MCF 10A (cell line): ENCODE measurements at regions not wholly inside any gene's neighbourhood (a gene's known extent, or its start where the extent isn't known, plus 50 kb on each side); places are given as distances from the start of the nearest gene placed in this dataset.

Experiments
- BruUV-seq: library from RNA; stranded (reverse); fragments of 400-500 nt; replicated peaks from 2 replicates; lab custom pipeline; 2021; lab: Mats Ljungman, UMichigan
- CTCF ChIA-PET: fragments of 300-600 bp; sonication (Branson Sonifier 250); formaldehyde crosslinking; extraction: SDS; loops from one replicate; lab custom pipeline; 2021; ENCODE audit warnings: antibody characterized with exemption, inconsistent platforms; lab: Yijun Ruan, JAX
- POLR2A ChIA-PET: fragments of 300-600, 350-650 bp; sonication (Branson Sonifier 250); formaldehyde crosslinking; extraction: SDS; loops from one replicate; lab custom pipeline; 2020; ENCODE audit warnings: antibody characterized with exemption, inconsistent platforms; lab: Yijun Ruan, JAX
- DNase-seq: peaks from one replicate; pipeline ENCODE4 v3.0.0-alpha.2; 2018; ENCODE audit not compliant: unreplicated experiment
- H3K27ac Mint-ChIP-seq: one replicate; pipeline ENCODE4 v1.8.0; 2022; ENCODE audit warnings: mild to moderate bottlenecking, low read depth, mixed read lengths; ENCODE audit not compliant: unreplicated experiment
- H3K27me3 Mint-ChIP-seq: one replicate; pipeline ENCODE4 v1.8.0; 2022; ENCODE audit warnings: mixed read lengths; ENCODE audit not compliant: insufficient read depth, unreplicated experiment
- H3K36me3 Mint-ChIP-seq: one replicate; pipeline ENCODE4 v1.8.0; 2022; ENCODE audit warnings: mild to moderate bottlenecking, moderate library complexity, mixed read lengths; ENCODE audit not compliant: insufficient read depth, unreplicated experiment
- H3K4me1 Mint-ChIP-seq: one replicate; pipeline ENCODE4 v1.8.0; 2022; ENCODE audit warnings: mixed read lengths; ENCODE audit not compliant: insufficient read depth, unreplicated experiment
- H3K4me3 Mint-ChIP-seq: one replicate; pipeline ENCODE4 v1.8.0; 2022; ENCODE audit warnings: mild to moderate bottlenecking, moderate library complexity, mixed read lengths; ENCODE audit not compliant: unreplicated experiment
- H3K9me3 Mint-ChIP-seq: one replicate; pipeline ENCODE4 v1.8.0; 2022; ENCODE audit warnings: mixed read lengths; ENCODE audit not compliant: unreplicated experiment
- CTCF ChIP-seq: fragments of 200-600 bp; IDR thresholded peaks from one replicate; pipeline ENCODE4 v1.8.0; 2022; ENCODE audit warnings: antibody characterized with exemption, mild to moderate bottlenecking; ENCODE audit not compliant: unreplicated experiment
- intact Hi-C: fragments of 100-400 bp; cut with micrococcal nuclease; formaldehyde crosslinking; loops from 2 replicates; pipeline ENCODE4 v1.14.1; 2022

- Mint-ChIP-seq H3K27ac (no peak overlapping the region), H3K4me3 (no peak overlapping the region), H3K4me1 (peaks cover 20% of the 10 kb centered on the region), H3K36me3 (no peaks in the 10 kb centered on the region), H3K9me3 (no peaks in the 10 kb centered on the region), H3K27me3 (no peaks in the 10 kb centered on the region)
- intact Hi-C loops = no loop called here
- no peak for TF ChIP-seq CTCF
- BruUV-seq = no TSS peak
- DNase-seq = no peak
- ChIA-PET POLR2A (no interaction called here), CTCF (interaction anchor here (0.5 kb wide), 1 partner anchor 100 kb away, joined by 3 read pairs; no protein-coding TSS in a partner anchor)
These were observed 95.9 kb upstream of the TAF1B start for GRCh38 chr2:9747396-9747795.

- Mint-ChIP-seq H3K4me1 (peaks cover 30% of the 10 kb centered on the region), H3K4me3 (no peak overlapping the region), H3K27ac (no peak overlapping the region), H3K36me3 (no peaks in the 10 kb centered on the region), H3K27me3 (no peaks in the 10 kb centered on the region), H3K9me3 (no peaks in the 10 kb centered on the region)
- no peak for DNase-seq
- BruUV-seq = no TSS peak
- POLR2A ChIA-PET = no interaction called here
- no peak for TF ChIP-seq CTCF
- CTCF ChIA-PET = interaction anchor here (0.9 kb wide), 1 partner anchor 13 kb away, joined by 3 read pairs; no protein-coding TSS in a partner anchor
- intact Hi-C loops = no loop called here
These were observed 94.7 kb upstream of the TAF1B start for GRCh38 chr2:9748577-9748976.

- Mint-ChIP-seq H3K27ac (no peak overlapping the region), H3K4me1 (peaks cover 41% of the 10 kb centered on the region), H3K4me3 (no peak overlapping the region), H3K9me3 (no peaks in the 10 kb centered on the region), H3K36me3 (no peaks in the 10 kb centered on the region), H3K27me3 (no peaks in the 10 kb centered on the region)
- BruUV-seq = no TSS peak
- no peak for DNase-seq
- intact Hi-C loops = no loop called here
- no peak for TF ChIP-seq CTCF
- CTCF ChIA-PET = interaction anchor here (0.6 to 0.8 kb wide), 3 partner anchors 15 to 299 kb away, joined by 3 read pairs; no protein-coding TSS in a partner anchor
- POLR2A ChIA-PET = interaction anchor here (0.6 to 0.7 kb wide), 2 partner anchors 89 to 177 kb away, joined by 3 read pairs; no protein-coding TSS in a partner anchor
These were observed 93.6 kb upstream of the TAF1B start for GRCh38 chr2:9749546-9750223.

- peaks cover 36% of the 10 kb centered on the region for H3K4me1 Mint-ChIP-seq
- no peaks in the 10 kb centered on the region for H3K27me3 Mint-ChIP-seq
- BruUV-seq = no TSS peak
- no peak overlapping the region for H3K27ac Mint-ChIP-seq
- TF ChIP-seq CTCF = no peak
- ChIA-PET POLR2A (no interaction called here), CTCF (interaction anchor here (0.6 to 1.6 kb wide), 3 partner anchors 15 to 177 kb away, joined by 3 to 6 read pairs (median 3); no protein-coding TSS in a partner anchor)
- H3K36me3 Mint-ChIP-seq = no peaks in the 10 kb centered on the region
- no peaks in the 10 kb centered on the region for H3K9me3 Mint-ChIP-seq
- no peak overlapping the region for H3K4me3 Mint-ChIP-seq
- DNase-seq = no peak
- intact Hi-C loops = no loop called here
These were observed 92.8 kb upstream of the TAF1B start for GRCh38 chr2:9750224-9751215.
